Activated T-cell treated with anti-CD3 and anti-CD28 coated beads, Interleukin-2, amount 50 U/mL, for 1 hour (primary cell): ENCODE measurements at regions not wholly inside any gene's neighbourhood (a gene's known extent, or its start where the extent isn't known, plus 50 kb on each side); places are given as distances from the start of the nearest gene placed in this dataset.
"Not testable (repeated sequence)": the region's sequence is repeated elsewhere in the genome, so short reads cannot be mapped to it uniquely, and the experiment has no call there.

ENCODE experiments used
- DNase-seq: peaks from one replicate; pipeline ENCODE4 v3.0.0-alpha.2; 2020

DNA sequence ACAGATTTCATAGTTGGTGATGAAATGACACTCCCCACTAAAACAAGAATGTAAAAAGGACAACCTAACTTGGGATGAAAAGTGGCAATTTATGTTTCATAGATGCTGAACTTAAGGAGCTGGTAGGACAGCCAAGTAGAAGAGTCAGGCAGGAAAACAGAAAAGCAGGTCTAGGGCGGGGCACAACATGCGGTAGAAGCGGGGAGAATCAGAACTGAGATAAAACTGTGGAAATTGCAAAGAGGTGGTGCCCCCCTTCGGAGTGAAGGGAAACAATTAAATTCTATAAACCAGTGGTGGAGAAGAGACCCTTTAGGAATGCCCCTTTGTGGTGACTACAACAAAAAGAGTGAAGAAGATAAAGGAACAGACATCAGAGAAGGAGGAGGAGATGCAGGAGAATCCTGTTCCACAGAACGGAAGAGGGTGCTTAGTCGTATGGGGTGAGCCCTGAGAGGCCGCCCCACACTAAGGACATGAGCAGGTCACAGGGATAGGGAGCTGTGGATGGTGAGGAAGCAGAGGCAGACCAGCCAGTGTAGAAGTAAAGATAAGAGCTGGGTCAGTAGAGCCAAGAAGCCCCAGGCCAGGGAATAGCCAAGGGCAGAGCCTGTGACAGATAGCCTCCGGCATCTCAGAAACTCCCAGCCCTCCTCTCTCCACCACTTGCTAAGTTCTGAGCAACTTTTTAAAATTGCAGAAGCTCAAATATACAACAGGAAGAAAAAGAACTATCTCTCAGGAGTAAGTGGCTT is 100.3 kb upstream of the DOCK9 start:
- no peak for DNase-seq

- no peak for DNase-seq
These were observed 102.3 kb upstream of the DOCK9 start for GRCh38 chr13:99080131-99080530.

GRCh38 chr13:99083981-99084380 is 106.1 kb upstream of the DOCK9 start:
- no peak for DNase-seq

- peak; percentile 53 for DNase-seq
These were observed 107.4 kb upstream of the DOCK9 start for GRCh38 chr13:99085139-99085807.

DNA sequence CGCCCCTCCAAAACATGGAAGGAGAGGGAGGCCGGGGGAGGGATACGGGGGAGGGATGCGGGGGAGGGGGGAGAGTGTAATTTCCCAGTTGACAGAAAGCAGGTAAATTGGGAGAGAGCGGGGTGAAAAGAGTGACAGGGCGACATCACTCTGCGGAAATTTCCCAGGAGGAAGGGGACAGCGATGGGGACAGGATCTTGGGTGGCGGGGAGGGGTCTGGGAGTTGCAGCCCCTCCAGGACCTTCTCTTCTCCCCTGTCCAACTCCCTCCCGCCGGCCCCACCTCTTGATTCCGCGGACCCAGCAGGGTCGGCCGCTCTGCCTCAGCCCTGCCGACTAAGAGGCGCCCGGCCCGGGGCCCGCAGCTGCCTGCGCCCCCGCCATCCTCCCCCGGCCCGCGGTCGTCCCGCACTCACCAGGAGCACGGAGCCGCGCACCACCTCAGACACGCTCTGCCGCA is 108.0 kb upstream of the DOCK9 start:
- DNase-seq = no peak

DNA sequence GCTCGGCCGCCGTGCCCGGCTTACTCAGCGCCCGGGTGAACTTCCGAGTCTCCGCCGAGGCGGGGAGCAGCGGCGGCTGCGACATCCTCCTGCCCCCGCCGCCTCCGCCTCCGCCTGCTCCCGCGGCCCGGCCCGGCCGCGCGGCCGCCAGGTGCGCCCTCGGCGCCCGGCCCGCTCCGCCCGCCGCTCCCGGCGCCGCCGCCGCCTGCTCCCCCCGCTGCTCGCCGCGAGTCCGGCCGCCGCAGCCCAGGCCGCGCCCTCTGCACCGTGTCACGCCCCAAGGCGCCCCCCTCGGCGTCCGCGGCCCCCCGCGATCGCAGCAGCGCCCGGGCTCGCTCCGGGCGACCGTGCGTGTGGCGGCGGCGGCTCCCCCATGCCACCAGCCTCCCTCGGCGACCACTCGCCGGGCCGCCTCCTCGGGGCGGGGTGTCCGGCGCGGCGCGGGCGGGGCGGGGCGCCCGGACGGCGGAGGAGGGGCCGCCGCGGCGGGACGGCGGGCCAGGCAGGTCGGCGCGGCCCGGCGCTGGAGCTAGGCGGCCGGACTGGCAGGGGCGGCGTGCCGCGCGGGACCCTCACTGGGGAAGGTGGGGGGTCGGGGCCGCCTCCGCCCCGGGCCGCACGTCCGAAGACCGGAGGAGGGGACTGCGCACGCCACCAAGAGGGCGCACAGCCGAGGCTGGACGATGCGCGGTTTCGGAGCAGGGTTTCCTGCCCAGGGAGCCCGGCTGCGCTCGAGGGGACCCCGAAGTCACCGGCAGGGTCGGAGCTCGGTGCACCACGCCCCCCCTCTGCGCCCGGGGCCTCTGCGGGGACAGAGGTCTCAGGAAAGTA is 108.6 kb upstream of the DOCK9 start:
- DNase-seq = peak; percentile 77

DNA sequence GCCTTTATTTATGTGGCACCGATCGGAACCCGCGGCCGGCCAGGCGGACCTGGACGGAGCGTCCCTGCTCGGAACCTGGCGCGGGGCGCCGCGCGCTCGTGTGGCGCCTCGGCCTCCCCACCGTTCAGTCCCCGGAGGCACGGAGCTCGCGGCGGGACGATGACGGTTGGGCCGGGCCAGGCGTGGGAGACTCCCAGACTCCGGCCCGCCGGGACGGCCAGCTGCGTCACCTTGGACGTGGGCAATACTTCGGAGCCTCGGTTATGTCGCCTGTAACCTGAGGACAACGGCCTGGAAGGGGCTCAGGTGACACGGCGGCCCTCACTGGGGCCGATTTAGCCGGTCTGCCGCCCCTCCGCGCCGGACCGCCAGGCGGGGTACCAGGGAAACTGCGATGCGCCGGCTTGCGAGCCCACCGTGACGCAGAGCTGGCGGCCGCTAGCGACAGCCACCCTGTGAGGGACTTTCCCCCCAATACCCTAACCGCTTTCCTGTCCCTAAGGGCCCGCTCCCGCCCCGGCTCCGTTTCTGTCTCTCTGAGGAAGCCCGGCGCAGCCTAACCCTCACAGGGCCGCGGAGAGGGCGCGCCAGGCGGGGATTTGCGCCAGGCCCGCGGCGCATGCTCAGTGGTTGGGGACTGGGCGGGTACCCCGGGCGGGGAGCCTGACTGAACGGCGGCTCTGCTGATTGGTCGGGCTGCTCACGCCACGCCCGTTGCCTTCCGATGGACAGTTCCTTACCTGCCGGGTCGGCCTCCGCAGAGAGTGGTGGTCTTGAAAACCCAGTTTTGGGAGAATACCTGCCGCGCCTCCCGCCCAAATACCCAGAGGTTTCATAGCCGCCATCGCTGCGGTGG is 109.5 kb upstream of the DOCK9 start:
- peak; percentile 95 for DNase-seq

DNA sequence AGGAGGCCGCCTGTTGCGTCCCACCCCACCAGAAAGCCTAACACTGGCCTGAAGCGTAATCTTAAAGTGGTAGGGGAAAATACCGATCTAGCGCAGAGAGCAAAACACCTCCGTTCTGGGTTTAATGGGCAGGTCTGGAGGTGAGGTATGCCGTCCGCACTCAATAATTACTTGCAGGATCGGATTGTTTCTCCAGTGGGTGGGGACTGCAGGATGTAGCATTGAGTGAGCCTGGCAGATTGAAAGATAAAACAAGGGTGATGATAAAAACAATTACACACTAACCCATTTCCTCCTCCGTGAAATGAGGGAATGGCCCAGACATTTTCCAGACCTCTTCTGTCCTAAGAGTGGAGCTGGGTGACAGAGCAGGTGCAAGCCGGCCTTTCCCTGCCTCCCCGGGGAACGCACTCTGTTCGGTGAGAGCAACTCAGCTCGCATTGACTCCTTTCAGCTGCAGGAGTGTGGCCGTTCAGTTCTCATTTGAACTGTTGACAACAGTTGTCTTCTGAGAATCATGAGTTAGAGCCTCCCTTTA is 110.2 kb upstream of the DOCK9 start:
- peak; percentile 49 for DNase-seq

- DNase-seq = no peak
These were observed 106.7 kb upstream of the UBAC2 start for GRCh38 chr13:99093997-99094396.

- DNase-seq = not testable (repeated sequence)
These were observed 98.8 kb upstream of the UBAC2 start for GRCh38 chr13:99101831-99102230.

GRCh38 chr13:99103536-99103935 is 97.1 kb upstream of the UBAC2 start:
- no peak for DNase-seq

- no peak for DNase-seq
These were observed 96.3 kb upstream of the UBAC2 start for GRCh38 chr13:99104396-99104795.

DNA sequence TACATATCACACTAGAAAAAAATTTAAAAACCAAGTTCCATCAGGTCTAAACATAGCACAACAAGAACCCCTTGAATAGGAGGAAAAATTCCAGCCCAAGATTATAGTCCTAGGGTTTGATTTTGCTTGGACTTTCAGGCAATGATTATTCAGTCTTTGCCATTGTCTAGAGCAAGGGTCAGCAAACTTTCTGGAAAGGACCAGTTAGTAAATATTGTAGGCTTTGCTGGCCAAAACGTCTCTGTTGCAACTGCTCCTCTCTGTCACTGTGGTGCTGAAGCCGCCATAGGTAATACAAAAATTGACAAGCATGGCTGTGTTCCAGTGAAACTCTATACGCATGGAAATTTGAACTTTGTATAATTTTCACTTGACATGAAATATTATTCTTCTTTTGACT is 95.5 kb upstream of the UBAC2 start:
- no peak for DNase-seq

DNA sequence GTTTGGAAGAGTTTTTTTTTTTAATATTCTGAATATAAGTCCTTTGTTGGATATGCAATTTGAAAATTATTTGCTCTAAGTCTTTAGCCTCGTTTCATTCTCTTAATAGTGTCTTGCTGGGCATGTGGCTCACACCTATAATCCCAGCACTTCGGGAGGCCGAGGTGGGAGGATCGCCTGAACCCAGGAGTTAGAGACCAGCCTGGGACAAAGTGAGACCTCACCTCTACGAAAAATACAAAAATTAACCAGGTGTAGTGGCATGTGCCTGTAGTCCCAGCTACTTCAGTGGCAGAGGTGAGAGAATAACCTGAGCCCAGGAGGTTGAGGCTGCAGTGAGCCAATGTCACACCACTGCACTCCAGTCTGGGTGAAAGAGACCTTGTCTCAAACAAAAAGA is 87.3 kb upstream of the UBAC2 start:
- no peak for DNase-seq

- DNase-seq = no peak
These were observed 82.5 kb upstream of the UBAC2 start for GRCh38 chr13:99118179-99118578.

GRCh38 chr13:99119656-99120055 is 81.0 kb upstream of the UBAC2 start:
- DNase-seq = no peak

GRCh38 chr13:99120751-99121150 is 79.9 kb upstream of the UBAC2 start:
- no peak for DNase-seq

DNA sequence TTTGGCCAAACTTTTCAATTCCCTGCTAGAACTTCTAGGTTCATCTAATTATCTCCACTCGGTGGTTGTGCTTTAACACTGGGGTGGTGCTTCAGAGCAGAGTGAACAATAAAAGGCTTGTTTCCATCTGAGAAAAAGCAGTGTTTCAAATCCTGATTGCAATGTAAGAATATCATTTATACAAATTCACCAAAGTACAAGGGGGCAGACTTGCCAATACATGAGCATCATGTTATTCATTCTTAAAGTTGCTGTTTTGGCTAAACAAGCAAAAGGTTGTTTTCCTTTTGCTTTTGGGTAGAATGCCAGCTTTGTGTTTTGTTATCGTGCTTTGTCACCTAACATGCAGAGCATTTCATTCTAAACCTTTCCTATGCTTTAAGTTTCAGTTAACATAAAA is 78.5 kb upstream of the UBAC2 start:
- DNase-seq = no peak

DNA sequence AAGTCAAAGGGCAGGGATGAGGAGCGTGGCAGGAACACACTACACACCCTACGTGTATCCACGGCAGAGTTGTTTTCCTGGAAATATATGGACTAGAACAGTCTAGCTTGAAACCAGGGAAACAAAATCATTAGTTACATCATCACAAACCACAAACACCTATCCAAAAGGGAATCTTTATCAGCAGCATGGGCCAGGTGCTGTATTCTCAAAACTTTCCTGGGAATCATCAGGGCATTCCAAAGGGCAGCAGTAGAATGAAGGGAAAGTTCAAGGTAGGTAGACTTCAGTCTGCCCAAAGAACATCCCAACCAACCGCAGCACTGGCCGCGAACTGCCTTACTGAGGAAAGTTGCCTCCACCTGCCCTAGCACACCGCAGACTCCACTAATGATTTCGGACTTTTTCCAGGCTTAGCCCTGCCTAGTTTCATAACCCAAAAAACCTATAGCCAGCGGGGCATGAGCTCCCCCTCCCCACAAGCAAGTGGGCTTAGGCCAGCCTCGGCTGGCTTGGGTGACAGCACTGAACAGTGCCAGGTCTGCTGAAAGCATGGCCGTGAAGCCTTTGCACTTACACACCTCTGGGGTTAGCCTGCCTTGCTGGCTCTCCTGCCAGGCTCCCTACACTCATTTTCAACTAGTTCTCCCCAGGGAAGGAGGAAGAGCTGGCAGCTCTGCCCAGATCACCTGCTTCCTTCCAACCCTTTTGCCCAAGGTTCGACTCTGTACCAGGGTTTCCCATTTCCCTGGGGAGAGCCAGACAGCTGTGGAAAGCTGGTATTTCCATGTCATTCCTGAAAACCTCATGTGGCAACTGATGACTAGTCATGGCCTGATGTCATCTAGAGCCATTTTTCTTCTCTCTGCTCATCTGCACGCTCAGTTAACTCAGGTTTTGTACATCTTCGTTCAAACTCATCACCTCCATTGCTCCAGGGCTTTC is 77.3 kb upstream of the UBAC2 start:
- DNase-seq = no peak

- DNase-seq = no peak
These were observed 76.6 kb upstream of the UBAC2 start for GRCh38 chr13:99124046-99124400.

DNA sequence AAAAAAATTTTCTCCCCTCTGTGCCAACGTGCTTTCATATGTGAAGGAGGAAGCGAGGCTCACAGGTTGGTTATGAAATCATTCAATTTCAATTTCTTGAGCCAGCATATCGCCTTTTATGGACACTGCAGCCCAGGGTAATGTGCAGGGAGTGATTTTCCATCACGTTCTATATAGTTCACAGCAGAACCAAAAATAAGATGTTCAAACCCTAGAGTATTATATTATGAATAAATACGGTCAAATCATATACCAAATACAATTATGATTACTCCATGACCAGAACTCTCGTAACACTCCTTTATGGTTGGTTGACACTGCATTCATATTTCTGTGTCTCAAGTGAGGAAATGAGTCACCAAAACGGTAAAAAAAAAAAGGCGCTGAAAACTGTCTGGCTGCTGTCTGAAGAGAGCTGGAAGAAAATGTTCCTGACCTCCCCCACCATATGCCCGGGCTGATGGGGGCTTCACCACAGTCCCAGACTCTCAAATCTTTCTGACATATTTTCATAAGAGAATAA is 75.8 kb upstream of the UBAC2 start:
- DNase-seq = peak; percentile 22
